Skin epidermis (tissue), 12 donors: ENCODE measurements at regions not wholly inside any gene's neighbourhood (a gene's known extent, or its start where the extent isn't known, plus 50 kb on each side); places are given as distances from the start of the nearest gene placed in this dataset.
"Not testable (repeated sequence)": the region's sequence is repeated elsewhere in the genome, so short reads cannot be mapped to it uniquely, and the experiment has no call there.

ENCODE experiments used
- H3K27ac ChIP-seq, 21 experiments: fragments of 200-600 bp; sonication (generic) in 11 of 21; one replicate each; pipeline ENCODE4 v1.5.0; 2020; ENCODE audit warnings: mild to moderate bottlenecking in 3 of 21, inconsistent platforms in 2 of 21, moderate library complexity in 2 of 21
- H3K4me3 ChIP-seq, 7 experiments: fragments of 200-600 bp; sonication (generic) in 2 of 7; one replicate each; pipeline ENCODE4 v1.5.0; 2020; ENCODE audit warnings: inconsistent platforms in 2 of 7, mild to moderate bottlenecking in 2 of 7, moderate library complexity in 1 of 7

DNA sequence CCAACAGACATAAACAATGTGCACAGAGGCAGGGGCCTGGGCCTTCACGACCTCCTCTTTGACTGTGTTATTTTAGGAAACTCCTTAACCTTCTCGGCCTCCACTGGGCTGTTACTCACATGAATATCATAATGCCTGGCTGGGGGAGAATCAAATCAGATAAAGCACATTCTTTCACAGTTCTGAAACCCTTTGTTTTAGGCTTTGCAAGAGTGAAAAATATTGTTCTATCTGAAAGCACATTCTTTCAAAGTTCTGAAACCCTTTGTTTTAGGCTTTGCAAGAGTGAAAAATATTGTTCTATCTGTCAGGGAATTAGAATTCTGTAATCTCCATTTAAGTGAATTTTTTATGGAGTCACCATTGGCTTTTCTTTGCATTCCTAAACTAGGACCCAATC lies 50.7 kb upstream of the SYNDIG1 start:
- Histone ChIP-seq H3K27ac (no peak overlapping the region), H3K4me3 (no peak overlapping the region)

GRCh38 chr20:24417485-24417884 lies 51.9 kb upstream of the SYNDIG1 start:
- Histone ChIP-seq H3K27ac (no peak overlapping the region), H3K4me3 (no peak overlapping the region)

DNA sequence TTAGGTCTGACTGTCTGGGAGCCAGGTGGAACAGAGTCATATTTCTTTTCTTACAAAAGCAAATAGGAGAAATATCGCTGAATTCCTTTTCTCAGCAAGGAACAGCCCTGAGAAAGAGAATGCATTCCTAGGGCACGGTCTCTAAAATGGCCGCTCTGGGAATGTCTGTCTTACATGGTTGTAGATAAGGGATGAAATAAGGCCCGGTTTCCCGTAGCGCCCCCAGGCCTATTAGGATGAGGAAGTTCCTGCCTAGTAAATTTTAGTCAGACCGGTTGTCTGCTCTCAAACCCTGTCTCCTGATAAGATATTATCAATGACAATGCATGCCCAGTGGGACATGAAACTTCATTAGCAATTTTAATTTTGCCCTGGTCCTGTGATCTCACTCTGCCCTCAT lies 54.0 kb upstream of the SYNDIG1 start:
- not testable (repeated sequence) for H3K27ac ChIP-seq, H3K4me3 ChIP-seq

GRCh38 chr20:24411834-24412216 lies 57.6 kb upstream of the SYNDIG1 start:
- H3K27ac ChIP-seq = no peak overlapping the region

DNA sequence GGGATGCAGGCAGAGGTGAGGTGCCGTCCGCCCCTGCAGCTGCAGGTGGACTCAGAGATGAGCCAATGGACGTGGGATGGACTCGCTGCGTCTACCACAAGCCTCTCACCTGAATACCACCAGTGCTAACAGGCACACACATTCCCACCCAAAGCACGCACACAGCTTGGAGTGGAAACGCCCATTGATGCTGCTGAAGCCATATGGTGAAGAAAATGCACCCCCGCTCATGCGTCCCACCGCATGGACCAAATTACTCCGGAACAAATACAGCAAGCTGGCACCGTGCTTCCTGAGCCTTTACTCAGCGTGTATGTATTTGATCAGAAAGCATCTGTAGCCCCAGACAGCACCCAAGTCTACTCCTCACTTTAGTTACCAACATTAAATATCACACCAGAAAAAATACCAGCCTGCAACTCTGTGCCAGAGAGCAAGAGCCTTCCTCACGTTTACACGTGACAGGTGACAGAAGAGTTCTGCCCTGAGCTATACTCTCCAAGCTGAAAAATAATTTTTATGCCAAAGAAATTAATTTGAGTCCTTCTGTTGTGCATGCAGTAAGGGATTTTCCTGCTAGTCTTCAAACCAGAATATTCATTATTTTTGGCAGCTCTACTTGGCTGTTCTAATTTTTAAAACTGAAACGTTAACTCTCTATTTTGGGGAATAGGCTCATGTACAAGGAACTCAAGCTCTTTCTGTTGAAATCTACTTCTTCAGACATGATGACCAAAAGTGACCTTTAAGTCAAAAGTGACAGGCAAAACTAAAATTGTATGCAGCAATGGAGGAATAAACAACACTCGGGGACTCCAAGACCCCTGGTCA lies 58.2 kb upstream of the SYNDIG1 start:
- H3K4me3 ChIP-seq = no peak overlapping the region
- no peak overlapping the region for H3K27ac ChIP-seq

More at GRCh38 chr20:24411834-24412216, 57.6 kb upstream of the SYNDIG1 start:
- H3K4me3 ChIP-seq = no peak overlapping the region

GRCh38 chr20:24407151-24407550 lies 62.3 kb upstream of the SYNDIG1 start:
- Histone ChIP-seq H3K4me3 (no peak overlapping the region), H3K27ac (no peak overlapping the region)

DNA sequence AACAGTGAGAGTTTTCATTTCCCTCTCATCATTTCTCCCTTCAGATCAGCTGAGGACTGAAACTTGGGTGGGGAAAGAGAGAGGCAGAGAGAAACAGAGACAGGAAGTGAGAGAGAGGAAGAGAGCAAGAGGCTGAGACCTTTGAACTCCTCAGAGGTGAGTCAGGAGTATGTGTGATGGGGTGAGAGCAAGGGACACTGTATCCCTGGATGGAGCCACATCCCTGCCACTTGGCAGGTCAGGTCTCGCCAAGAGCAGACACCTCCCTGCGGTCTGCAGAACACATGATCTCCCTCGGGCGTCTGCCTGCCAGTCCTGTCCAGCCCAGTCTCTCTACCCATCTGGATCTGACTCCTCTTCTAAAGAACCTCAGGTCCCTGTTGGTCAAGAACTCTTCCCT lies 62.7 kb upstream of the SYNDIG1 start:
- H3K4me3 ChIP-seq = no peak overlapping the region
- no peak overlapping the region for H3K27ac ChIP-seq

DNA sequence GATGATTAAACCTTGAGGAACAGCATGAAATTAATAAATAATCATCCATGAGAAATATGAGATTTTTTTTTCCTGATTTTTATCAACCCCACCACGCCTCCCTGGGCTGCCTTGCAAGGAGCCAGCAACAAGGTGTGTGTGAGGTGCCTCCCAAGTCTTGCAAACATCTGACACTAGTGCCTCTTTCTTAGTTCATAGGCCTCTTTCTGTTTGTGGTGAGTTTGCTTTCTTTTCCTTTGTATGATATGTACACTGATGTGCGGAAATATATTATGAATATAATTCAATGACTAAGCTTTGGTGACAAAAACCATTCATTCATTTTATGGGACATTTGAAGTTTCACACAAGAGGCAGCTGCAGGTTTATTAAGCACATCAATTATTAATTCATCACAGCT lies 63.2 kb upstream of the SYNDIG1 start:
- Histone ChIP-seq H3K4me3 (no peak overlapping the region), H3K27ac (no peak overlapping the region)

DNA sequence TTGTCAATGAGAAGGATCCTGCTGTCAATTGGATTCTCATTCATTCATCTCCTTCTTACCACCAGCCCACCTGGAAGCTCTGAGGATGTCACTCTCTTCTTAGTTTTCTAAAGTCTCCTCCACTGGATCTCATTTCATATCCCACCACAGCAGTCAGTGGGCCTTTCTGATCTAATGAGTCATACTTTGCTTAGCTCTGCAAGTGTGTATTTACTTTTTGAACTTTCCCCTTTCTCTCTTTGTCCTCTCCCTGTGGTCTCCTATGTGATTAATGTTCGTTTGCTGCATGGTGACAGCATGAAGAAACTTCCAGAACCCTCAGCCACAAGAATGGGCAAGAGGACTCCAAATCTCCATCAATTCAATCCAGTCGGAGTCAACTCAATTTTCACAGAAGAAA lies 63.6 kb upstream of the SYNDIG1 start:
- Histone ChIP-seq H3K27ac (no peak overlapping the region), H3K4me3 (no peak overlapping the region)

DNA sequence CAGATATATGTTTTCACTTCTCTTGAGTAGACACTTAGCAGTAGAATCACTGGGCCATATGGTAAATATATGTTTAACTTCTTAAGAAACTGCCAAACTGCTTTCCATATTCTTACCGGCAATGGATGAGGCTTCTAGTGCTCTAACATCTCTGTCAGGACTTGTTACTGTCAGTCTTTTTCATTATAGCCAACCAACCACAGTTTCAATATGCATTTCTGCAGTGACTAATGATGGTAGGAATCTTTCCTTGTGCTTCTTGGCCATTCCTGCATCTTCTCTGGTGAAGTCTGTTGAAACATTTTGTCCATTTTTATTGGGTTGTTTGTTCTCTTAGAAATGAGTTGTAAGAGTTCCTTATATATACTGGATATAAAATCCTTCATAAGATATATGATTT lies 66.0 kb upstream of the SYNDIG1 start:
- Histone ChIP-seq H3K4me3 (no peak overlapping the region), H3K27ac (no peak overlapping the region)

DNA sequence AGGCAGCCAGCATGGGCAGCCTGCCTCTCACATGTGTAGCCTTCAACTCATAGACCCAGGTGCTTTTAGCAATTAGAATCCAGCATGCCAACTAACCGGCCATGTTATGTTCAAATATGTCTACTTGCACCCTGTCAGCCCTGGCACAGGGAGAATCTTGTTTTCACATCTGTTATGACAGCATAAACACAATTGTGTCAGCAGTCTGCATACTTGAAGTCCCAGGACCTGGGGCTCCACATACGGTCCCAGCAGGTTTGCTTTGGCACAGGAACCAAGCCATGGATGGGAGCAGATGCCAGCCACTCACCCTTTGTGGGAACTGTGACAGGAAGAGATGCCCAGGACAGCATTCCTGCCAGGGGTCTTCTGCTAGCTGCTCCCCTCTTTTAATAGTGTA lies 67.2 kb upstream of the SYNDIG1 start:
- Histone ChIP-seq H3K27ac (no peak overlapping the region), H3K4me3 (no peak overlapping the region)

GRCh38 chr20:24395151-24395550 lies 74.3 kb upstream of the SYNDIG1 start:
- no peak overlapping the region for H3K27ac ChIP-seq
- H3K4me3 ChIP-seq = no peak overlapping the region

DNA sequence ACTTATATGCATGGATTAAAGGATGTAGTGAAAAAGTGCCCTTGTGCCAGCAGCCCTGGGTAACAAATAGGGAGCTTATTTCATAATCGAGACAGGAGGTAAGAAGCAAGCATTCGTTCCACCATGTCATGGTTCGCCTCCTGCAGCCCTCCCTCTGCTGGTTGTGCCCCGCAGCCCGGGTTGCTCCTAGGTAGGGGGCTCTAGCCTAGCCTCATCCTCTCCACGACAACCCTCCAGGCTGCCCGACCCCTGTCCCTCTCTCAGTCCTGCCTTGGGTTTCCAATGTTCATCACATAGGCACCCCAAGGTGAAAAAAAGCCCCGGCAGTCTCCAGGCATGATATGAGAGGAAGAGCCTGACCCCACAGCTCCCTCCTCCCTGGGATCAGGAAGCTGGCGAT lies 75.5 kb upstream of the SYNDIG1 start:
- no peak overlapping the region for H3K4me3 ChIP-seq

DNA sequence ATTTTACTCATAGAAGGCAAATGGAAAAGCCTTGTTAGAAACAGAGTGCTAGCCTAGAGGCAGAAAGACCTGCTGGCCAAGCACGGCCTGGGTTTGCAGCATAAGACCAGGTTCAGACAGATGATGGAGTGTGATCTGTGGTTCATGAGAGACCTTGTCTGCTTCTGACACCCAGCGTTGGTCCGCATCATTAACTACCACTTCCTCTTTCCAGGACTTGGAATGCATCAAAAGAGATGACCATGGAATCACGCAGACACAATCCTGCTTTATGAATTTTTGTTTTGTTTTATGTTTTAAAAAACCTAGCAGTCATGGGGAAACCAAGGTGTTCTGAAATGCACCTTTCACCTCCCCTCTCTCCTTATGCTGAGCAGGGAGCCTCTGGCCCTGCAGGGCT lies 76.8 kb upstream of the SYNDIG1 start:
- no peak overlapping the region for H3K27ac ChIP-seq
- H3K4me3 ChIP-seq = no peak overlapping the region

More for the DNA sequence above, 75.5 kb upstream of the SYNDIG1 start:
- no peak overlapping the region for H3K27ac ChIP-seq

GRCh38 chr20:24389686-24390085 lies 79.7 kb upstream of the SYNDIG1 start:
- no peak overlapping the region for H3K4me3 ChIP-seq
- H3K27ac ChIP-seq = no peak overlapping the region

- H3K27ac ChIP-seq = no peak overlapping the region
- no peak overlapping the region for H3K4me3 ChIP-seq
Measured at GRCh38 chr20:24388828-24389380, 80.5 kb upstream of the SYNDIG1 start.

DNA sequence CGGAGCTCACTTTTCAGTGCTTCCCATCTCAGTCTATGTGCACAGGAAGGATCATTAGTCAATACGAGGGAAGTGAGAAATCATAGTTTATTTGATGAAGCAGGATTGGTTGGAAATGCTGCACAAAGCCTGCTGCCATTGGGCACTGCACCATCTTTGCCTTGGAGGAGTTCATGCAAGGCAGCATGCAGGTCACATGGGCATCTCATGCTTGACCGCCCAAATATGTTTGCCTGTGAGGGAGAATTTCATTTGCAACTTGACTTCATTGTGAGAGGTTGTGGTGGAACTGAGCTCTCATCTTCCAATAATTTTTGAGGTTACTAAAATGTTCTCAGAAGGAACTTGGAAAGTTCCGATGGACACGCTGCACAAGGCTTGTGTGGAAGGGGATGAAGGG lies 83.9 kb upstream of the SYNDIG1 start:
- Histone ChIP-seq H3K4me3 (no peak overlapping the region), H3K27ac (no peak overlapping the region)

DNA sequence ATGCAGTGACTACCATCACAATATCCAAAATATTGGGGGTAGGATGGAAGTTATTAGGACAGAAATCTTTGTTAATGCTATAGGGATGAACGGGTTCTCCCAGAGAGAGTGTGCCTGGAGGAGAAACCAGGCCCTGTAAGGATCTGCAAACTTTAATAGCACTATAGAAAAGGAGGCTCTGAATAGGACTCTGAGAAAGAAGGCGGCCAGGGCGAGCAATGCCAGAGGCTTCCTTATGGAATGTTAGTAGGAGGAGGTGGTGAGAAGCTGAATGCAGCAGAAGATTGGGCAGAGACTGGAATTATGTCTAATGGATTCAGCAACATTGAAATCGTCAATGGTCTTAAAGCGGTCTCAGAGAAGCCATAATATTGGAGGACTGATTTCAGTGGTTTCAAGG lies 84.6 kb upstream of the SYNDIG1 start:
- Histone ChIP-seq H3K4me3 (no peak overlapping the region), H3K27ac (no peak overlapping the region)

GRCh38 chr20:24382743-24383142 lies 86.7 kb upstream of the SYNDIG1 start:
- no peak overlapping the region for H3K27ac ChIP-seq
- no peak overlapping the region for H3K4me3 ChIP-seq

DNA sequence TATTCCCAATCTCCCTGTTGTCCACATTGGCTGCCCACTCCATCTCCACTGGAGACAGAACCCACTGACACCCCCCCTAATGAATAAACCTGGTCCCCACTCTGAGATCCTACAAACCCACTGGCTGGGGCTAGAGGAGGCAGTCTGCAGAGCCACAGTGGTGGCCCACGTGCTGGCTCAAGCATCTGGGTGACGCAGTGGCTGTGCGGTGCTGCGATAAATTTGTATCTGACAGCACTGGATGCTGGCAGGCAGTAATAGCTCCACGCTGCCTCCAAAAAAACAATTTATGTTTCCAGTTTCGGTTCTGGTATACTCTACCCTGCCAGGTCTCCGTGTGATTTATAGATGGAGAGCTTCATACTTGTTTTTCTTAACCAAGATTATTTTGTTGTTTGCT lies 87.1 kb upstream of the SYNDIG1 start:
- H3K4me3 ChIP-seq = no peak overlapping the region
- H3K27ac ChIP-seq = no peak overlapping the region

DNA sequence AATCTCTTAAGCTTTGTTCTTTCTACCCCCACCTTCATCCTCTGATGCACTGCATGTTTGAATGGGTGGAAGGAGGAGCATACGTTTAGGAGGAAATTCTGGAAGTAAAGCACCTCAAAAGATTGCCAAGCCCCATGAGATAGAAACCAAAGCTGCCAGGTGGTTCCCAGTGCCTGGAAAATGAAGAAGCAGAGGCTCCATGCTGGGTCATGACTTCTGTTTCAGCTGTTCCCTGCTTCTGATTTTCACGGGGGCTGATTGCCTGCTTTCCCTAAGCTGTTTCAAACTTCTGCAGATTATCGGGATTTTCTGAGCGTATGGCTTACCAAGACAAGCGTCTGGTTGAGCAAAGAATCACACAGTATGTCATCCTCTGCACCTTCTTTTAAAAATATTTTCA lies 87.5 kb upstream of the SYNDIG1 start:
- no peak overlapping the region for H3K4me3 ChIP-seq
- H3K27ac ChIP-seq = no peak overlapping the region

GRCh38 chr20:24379484-24379927 lies 89.9 kb upstream of the SYNDIG1 start:
- Histone ChIP-seq H3K27ac (peak overlapping the region in 1 of 21 experiments; percentile 43), H3K4me3 (no peak overlapping the region)
